Osteoblast (primary cell): ENCODE measurements at regions not wholly inside any gene's neighbourhood (a gene's known extent, or its start where the extent isn't known, plus 50 kb on each side); places are given as distances from the start of the nearest gene placed in this dataset.
A peak's percentile ranks its signal among the peaks of the same experiment; 100 is the strongest.

Experiments
- DNase-seq: peaks from one replicate; pipeline ENCODE4 v3.0.0; 2011; ENCODE audit warnings: low spot score, mixed read lengths; ENCODE audit not compliant: insufficient read length; ENCODE audit errors: missing footprints
- H2AFZ ChIP-seq: 2 replicates; pipeline ENCODE4 v1.6.0; 2011; ENCODE audit warnings: mild to moderate bottlenecking, low read length
- H3K27ac ChIP-seq: 2 replicates; pipeline ENCODE4 v1.5.1; 2011; ENCODE audit warnings: mild to moderate bottlenecking, low read depth, low read length, moderate library complexity
- H3K27me3 ChIP-seq: 2 replicates; pipeline ENCODE4 v1.6.0; 2012; ENCODE audit warnings: mild to moderate bottlenecking, control low read depth, inconsistent platforms, low read length, moderate library complexity; ENCODE audit not compliant: insufficient read depth
- H3K36me3 ChIP-seq: 2 replicates; pipeline ENCODE4 v1.5.1; 2011; ENCODE audit warnings: mild to moderate bottlenecking, low read length, control low read depth, moderate library complexity; ENCODE audit not compliant: insufficient read depth
- H3K4me1 ChIP-seq: 2 replicates; pipeline ENCODE4 v1.5.1; 2011; ENCODE audit warnings: mild to moderate bottlenecking, low read length, control low read depth, moderate library complexity; ENCODE audit not compliant: insufficient read depth
- H3K4me2 ChIP-seq: 2 replicates; pipeline ENCODE4 v1.6.0; 2011; ENCODE audit warnings: mild to moderate bottlenecking, low read length; ENCODE audit not compliant: insufficient read depth
- H3K4me3 ChIP-seq: fragments of 200-600 bp; sonication (generic); 3 replicates; pipeline ENCODE4 v1.5.1; 2012; ENCODE audit warnings: mild to moderate bottlenecking, low read length, inconsistent platforms; ENCODE audit not compliant: insufficient read depth
- H3K79me2 ChIP-seq: 2 replicates; pipeline ENCODE4 v1.6.0; 2012; ENCODE audit warnings: mild to moderate bottlenecking, low read length, control low read depth, inconsistent platforms; ENCODE audit not compliant: insufficient read depth
- H3K9me3 ChIP-seq: 2 replicates; pipeline ENCODE4 v1.5.1; 2011; ENCODE audit warnings: low read depth, low read length, control low read depth
- H4K20me1 ChIP-seq: 2 replicates; pipeline ENCODE4 v1.6.0; 2012; ENCODE audit warnings: mild to moderate bottlenecking, low read length, control low read depth; ENCODE audit not compliant: insufficient read depth
- TF ChIP-seq, protein P1 (sequence below): IDR thresholded peaks from 2 replicates; pipeline ENCODE4 v1.5.1; 2011; ENCODE audit warnings: mild to moderate bottlenecking, low read depth, low read length, moderate library complexity; ENCODE audit errors: extremely low read depth

DNA sequence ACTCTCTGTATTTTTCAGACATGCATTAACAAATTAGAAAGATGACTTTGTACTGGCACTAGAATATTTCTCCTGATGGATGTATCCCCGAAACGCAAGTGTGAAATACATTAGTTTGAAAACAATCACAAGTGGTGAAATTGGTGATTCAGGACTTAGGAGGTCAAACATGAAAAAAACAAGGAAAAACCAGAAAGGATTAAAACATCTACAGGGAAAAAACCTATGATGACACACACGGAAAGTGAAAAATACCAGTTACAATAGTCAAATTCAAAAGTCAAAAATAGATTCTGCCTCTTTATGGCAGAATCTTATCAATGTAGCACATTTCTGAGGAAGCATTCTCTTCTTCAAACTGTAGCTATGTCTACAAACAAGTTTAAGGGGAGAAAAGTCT lies 129.0 kb upstream of the SGK1 start:
- peaks cover 26% of the 10 kb centered on the region for H3K4me1 ChIP-seq
- H3K36me3 ChIP-seq, result no peaks in the 10 kb centered on the region
- no peaks in the 10 kb centered on the region for H3K9me3 ChIP-seq
- TF ChIP-seq, protein P1, sequence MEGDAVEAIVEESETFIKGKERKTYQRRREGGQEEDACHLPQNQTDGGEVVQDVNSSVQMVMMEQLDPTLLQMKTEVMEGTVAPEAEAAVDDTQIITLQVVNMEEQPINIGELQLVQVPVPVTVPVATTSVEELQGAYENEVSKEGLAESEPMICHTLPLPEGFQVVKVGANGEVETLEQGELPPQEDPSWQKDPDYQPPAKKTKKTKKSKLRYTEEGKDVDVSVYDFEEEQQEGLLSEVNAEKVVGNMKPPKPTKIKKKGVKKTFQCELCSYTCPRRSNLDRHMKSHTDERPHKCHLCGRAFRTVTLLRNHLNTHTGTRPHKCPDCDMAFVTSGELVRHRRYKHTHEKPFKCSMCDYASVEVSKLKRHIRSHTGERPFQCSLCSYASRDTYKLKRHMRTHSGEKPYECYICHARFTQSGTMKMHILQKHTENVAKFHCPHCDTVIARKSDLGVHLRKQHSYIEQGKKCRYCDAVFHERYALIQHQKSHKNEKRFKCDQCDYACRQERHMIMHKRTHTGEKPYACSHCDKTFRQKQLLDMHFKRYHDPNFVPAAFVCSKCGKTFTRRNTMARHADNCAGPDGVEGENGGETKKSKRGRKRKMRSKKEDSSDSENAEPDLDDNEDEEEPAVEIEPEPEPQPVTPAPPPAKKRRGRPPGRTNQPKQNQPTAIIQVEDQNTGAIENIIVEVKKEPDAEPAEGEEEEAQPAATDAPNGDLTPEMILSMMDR, result no peak
- H2AFZ ChIP-seq, result no peak overlapping the region
- peak overlapping the region; percentile 10 for H3K4me2 ChIP-seq
- H3K4me3 ChIP-seq, result no peak overlapping the region
- no peaks in the 10 kb centered on the region for H3K79me2 ChIP-seq
- no peaks in the 10 kb centered on the region for H4K20me1 ChIP-seq
- H3K27me3 ChIP-seq, result no peaks in the 10 kb centered on the region
- H3K27ac ChIP-seq, result peak overlapping the region; percentile 92
- no peak for DNase-seq

DNA sequence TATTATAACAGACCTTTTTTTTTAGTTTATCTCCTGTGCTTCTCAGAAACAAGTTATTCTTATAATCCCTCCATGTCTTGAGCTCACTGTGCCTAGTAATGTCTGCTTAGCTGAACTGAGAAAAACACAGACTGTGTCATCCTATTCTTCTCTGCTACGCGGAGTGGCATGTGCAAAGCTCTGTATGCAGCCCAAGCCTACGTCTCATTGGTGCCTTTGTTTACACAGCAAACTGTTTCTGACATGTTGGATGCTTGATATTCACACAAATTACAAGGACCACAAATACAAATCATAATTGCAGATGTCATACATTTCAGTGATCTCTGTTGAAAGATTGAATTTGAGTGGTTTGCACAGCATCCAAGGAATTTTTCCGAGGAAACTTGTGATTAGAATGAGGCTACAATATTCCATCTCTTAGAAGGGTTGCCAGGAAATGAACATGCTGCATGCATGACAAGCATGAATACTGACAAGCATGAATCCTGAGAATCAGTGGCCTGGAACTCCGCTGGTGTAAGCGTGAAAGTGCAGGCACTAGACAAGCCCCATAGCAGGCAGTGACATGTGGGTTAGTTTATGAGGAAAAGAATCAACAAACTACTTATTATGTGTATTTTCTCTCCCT lies 128.4 kb upstream of the SGK1 start:
- DNase-seq, result no peak
- Histone ChIP-seq H3K27me3 (no peaks in the 10 kb centered on the region), H4K20me1 (no peaks in the 10 kb centered on the region), H2AFZ (no peak overlapping the region), H3K4me3 (no peak overlapping the region), H3K9me3 (no peaks in the 10 kb centered on the region), H3K79me2 (no peaks in the 10 kb centered on the region), H3K27ac (peak overlapping the region; percentile 92), H3K4me1 (peaks cover 26% of the 10 kb centered on the region), H3K36me3 (no peaks in the 10 kb centered on the region), H3K4me2 (peak overlapping the region; percentile 10)
- TF ChIP-seq, protein P1, result peak; percentile 17

DNA sequence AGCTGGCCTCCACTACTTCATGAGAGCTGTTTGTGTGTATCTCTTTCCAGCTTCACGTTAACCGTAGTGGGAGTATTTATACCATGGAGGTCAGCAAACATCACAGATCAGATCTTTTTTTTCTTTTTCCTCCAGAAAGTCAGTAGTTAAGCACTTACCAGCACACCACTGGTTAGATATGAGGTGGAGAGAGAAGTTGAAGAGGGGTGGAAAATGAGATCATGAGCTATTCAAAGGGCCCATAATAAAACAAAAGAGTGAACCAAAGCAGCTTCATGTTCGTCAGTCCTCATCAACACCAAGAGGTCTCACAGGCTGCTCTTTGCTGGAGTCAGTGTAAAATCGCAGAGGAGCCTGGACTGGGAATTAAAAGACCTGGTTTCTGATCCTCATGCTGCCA lies 125.1 kb upstream of the SGK1 start:
- Histone ChIP-seq H3K4me2 (no peak overlapping the region), H3K36me3 (no peaks in the 10 kb centered on the region), H4K20me1 (no peaks in the 10 kb centered on the region), H3K27me3 (no peaks in the 10 kb centered on the region), H3K27ac (no peak overlapping the region), H2AFZ (peak overlapping the region; percentile 38), H3K4me3 (no peak overlapping the region), H3K79me2 (no peaks in the 10 kb centered on the region), H3K9me3 (no peaks in the 10 kb centered on the region), H3K4me1 (peaks cover 17% of the 10 kb centered on the region)
- TF ChIP-seq, protein P1, result no peak
- DNase-seq, result no peak

DNA sequence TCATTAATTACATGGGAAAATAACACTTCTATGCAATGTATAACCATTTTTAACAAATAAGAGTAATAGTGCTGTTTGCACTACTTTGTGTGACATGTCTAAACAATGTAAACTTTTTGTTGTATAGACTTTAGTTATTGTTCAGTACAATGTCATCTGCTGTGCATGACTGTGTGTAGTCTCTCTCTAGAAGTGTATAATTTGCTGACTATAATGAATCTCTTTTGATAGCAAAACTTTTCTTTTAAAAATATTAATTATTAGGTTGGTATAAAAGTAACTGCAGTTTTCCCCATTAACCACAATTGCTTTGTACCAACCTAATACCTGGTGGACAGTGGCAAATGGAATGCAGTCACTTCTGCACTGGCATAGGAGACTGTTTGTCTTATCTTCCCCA lies 124.2 kb upstream of the SGK1 start:
- H3K4me3 ChIP-seq, result no peak overlapping the region
- H4K20me1 ChIP-seq, result no peaks in the 10 kb centered on the region
- H3K36me3 ChIP-seq, result no peaks in the 10 kb centered on the region
- no peak for DNase-seq
- H3K27ac ChIP-seq, result no peak overlapping the region
- H3K4me2 ChIP-seq, result no peak overlapping the region
- no peaks in the 10 kb centered on the region for H3K9me3 ChIP-seq
- TF ChIP-seq, protein P1, result no peak
- H3K79me2 ChIP-seq, result no peaks in the 10 kb centered on the region
- no peaks in the 10 kb centered on the region for H3K27me3 ChIP-seq
- H2AFZ ChIP-seq, result no peak overlapping the region
- H3K4me1 ChIP-seq, result peaks cover 17% of the 10 kb centered on the region
